Activated CD8-positive, alpha-beta T cell treated with anti-CD3 and anti-CD28 coated beads, Interleukin-2, amount 10 ng/mL, durations not matched to agents 7 days and 5 days (primary cell): ENCODE measurements at regions not wholly inside any gene's neighbourhood (a gene's known extent, or its start where the extent isn't known, plus 50 kb on each side); places are given as distances from the start of the nearest gene placed in this dataset.

ENCODE experiments used
- ATAC-seq: fragments of 150-1000 bp; cut with Tn5 transposase; one replicate; pipeline ENCODE4 v1.10.0; 2021; ENCODE audit warnings: moderate library complexity
- CTCF ChIA-PET: fragments of 350-600 bp; sonication (Branson Sonifier 250); formaldehyde crosslinking; loops from one replicate; lab custom pipeline; 2021; ENCODE audit warnings: antibody characterized with exemption; lab: Charles Lee
- POLR2A ChIA-PET: fragments of 350-600 bp; sonication (Branson Sonifier 250); formaldehyde crosslinking; loops from one replicate; lab custom pipeline; 2021; ENCODE audit warnings: antibody characterized with exemption; lab: Charles Lee
- DNase-seq: peaks from one replicate; pipeline ENCODE4 v3.0.0-alpha.2; 2020
- H3K27ac Mint-ChIP-seq: one replicate; pipeline ENCODE4 v1.8.0; 2021; ENCODE audit warnings: mild to moderate bottlenecking, mixed read lengths
- H3K27me3 Mint-ChIP-seq: one replicate; pipeline ENCODE4 v1.8.0; 2021; ENCODE audit warnings: low read depth, mixed read lengths
- H3K36me3 Mint-ChIP-seq: one replicate; pipeline ENCODE4 v1.8.0; 2021; ENCODE audit warnings: low read depth, mixed read lengths
- H3K4me1 Mint-ChIP-seq: one replicate; pipeline ENCODE4 v1.8.0; 2021; ENCODE audit warnings: low read depth, mixed read lengths
- H3K4me3 Mint-ChIP-seq: one replicate; pipeline ENCODE4 v1.8.0; 2021; ENCODE audit warnings: mild to moderate bottlenecking, mixed read lengths
- H3K9me3 Mint-ChIP-seq: one replicate; pipeline ENCODE4 v1.8.0; 2022; ENCODE audit warnings: mixed read lengths; ENCODE audit not compliant: insufficient read depth

- no peak for ATAC-seq
Observed at GRCh38 chr18:79614211-79614955, 65.2 kb upstream of the CTDP1 start.

GRCh38 chr18:79615091-79615490 is 64.5 kb upstream of the CTDP1 start:
- no peak overlapping the region for H3K27ac Mint-ChIP-seq
- DNase-seq (no peak), ATAC-seq (no peak)
- ChIA-PET POLR2A (no interaction called here), CTCF (interaction anchor here (1.5 kb wide), 1 partner anchor 234 kb away, joined by 4 read pairs; no protein-coding TSS in a partner anchor)
- H3K4me3 Mint-ChIP-seq: no peak overlapping the region
- H3K4me1 Mint-ChIP-seq: no peaks in the 10 kb centered on the region
- H3K9me3 Mint-ChIP-seq: no peaks in the 10 kb centered on the region
- no peaks in the 10 kb centered on the region for H3K36me3 Mint-ChIP-seq
- H3K27me3 Mint-ChIP-seq: no peaks in the 10 kb centered on the region

More at GRCh38 chr18:79614211-79614955, 65.2 kb upstream of the CTDP1 start:
- Mint-ChIP-seq H3K4me1 (no peaks in the 10 kb centered on the region), H3K27ac (no peak overlapping the region), H3K27me3 (no peaks in the 10 kb centered on the region), H3K9me3 (no peaks in the 10 kb centered on the region), H3K4me3 (no peak overlapping the region), H3K36me3 (no peaks in the 10 kb centered on the region)
- no peak for DNase-seq
- ChIA-PET POLR2A (no interaction called here), CTCF (interaction anchor here (1.5 kb wide), 1 partner anchor 233 kb away, joined by 4 read pairs; no protein-coding TSS in a partner anchor)

DNA sequence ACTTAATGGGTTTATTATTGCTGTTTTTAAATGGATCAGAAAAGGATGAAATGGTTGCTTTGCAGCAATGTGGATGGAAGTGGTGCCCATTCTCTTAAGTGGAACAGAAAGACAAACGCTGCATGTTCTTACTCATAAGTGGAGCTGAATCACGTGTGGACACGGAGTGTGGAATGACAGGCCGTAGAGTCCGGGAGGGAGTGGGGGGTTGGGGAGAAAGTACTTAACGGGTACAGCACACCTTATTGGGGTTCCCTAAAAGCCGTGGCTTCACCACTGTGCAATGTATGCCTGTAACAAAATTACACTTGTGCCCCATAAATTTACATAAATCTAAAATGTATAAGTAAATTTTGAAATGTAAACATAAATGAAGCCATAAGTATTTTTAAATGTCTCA is 64.0 kb upstream of the CTDP1 start:
- CTCF ChIA-PET: interaction anchor here (1.5 kb wide), 1 partner anchor 234 kb away, joined by 4 read pairs; no protein-coding TSS in a partner anchor
- H3K4me3 Mint-ChIP-seq: no peak overlapping the region

DNA sequence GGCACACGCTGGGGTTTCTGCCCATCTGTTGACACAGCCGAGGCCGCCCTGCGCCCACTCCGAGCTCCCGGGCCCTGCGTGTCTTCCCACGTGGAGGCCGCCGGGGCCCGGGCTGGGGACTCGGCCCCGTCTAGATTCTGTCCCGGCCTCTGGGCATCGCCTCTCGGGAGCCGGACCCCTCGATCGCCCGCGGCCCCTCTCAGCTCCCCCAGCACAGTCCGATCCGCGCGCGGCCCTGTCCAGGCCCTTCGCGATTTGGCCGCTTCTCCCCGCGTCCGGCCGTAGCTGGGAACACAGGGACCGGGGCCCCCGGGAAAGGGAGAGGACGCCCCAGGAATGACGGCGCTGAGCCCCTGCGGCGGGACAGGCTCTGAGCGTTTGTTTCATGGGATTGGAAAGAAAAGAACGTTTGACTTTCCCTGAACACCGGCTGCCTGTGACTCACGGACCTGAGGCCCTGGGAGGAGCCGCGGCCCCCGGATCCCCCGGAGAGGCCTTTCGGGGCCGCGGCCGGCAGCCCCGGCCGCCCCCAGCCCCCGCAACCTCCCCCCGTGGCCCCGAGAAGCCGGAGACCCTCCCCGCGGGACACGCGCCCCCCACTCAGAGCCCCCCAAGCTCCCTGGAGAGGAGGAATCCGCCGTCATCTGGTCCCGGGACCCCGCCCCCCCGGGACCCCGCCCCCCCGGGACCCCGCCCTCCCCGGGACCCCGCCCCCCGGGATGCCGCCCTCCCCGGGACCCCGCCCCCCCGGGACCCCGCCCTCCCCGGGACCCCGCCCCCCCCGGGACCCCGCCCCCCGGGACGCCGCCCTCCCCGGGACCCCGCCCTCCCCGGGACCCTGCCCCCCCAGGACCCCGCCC is 62.7 kb upstream of the CTDP1 start:
- CTCF ChIA-PET: no interaction called here
- ATAC-seq: no peak
- Mint-ChIP-seq H3K36me3 (no peaks in the 10 kb centered on the region), H3K27ac (no peak overlapping the region), H3K4me1 (no peaks in the 10 kb centered on the region), H3K4me3 (no peak overlapping the region), H3K27me3 (no peaks in the 10 kb centered on the region), H3K9me3 (no peaks in the 10 kb centered on the region)
- POLR2A ChIA-PET: no interaction called here
- no peak for DNase-seq

More for the DNA sequence above, 64.0 kb upstream of the CTDP1 start:
- H3K27ac Mint-ChIP-seq: no peak overlapping the region
- H3K36me3 Mint-ChIP-seq: no peaks in the 10 kb centered on the region
- POLR2A ChIA-PET: no interaction called here
- DNase-seq (no peak), ATAC-seq (no peak)
- H3K9me3 Mint-ChIP-seq: no peaks in the 10 kb centered on the region
- H3K27me3 Mint-ChIP-seq: no peaks in the 10 kb centered on the region
- H3K4me1 Mint-ChIP-seq: no peaks in the 10 kb centered on the region

DNA sequence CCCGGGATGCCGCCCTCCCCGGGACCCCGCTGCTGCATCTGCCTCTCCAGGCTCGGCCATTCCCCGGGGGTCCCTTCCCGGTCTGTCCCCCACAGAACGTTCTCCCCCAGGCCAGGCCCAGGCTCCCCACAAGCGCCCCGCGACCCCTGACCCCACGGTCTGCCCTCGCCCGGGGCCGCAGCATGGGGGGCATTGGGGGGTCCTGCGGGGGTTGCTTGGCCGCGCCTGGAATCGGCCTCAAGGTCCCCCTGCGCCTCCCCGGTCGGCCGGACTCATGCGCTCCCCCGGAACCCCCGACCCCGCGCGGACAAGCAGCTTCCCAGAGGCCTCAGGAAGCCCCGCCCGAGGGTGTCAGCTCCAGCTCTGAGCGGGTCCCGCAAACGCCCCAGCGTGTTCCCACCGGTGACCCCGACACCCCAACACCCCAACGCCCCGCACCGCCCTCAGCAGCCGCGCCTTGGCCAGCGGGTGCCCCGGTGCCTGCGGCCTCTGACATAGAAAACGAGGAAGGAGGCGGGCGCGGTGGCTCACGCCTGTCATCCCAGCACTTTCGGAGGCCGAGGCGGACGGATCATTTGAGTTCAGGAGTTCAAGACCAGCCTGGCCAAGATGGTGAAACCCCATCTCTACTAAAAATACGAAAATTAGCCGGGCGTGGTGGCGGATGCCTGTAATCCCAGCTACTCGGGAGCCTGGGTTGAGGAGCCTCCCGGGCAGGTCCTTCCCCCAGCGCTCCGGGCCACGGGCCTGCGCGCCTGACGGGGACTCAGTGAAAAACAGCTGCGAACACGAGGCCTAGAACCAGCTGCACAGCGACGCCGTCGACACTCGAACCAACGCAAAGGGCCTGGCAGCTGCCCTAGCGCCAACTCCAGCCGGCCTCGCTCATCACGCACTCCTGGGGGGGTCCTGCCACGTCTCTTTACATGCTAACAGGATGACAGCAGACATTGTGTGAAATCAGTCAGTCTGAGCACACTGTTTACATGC is 61.8 kb upstream of the CTDP1 start:
- Mint-ChIP-seq H3K9me3 (no peaks in the 10 kb centered on the region), H3K27me3 (no peaks in the 10 kb centered on the region), H3K4me3 (no peak overlapping the region), H3K4me1 (no peaks in the 10 kb centered on the region), H3K27ac (no peak overlapping the region), H3K36me3 (no peaks in the 10 kb centered on the region)
- no peak for DNase-seq
- ATAC-seq: no peak
- ChIA-PET CTCF (no interaction called here), POLR2A (no interaction called here)

- Mint-ChIP-seq H3K27ac (no peak overlapping the region), H3K27me3 (peaks cover 5% of the 10 kb centered on the region), H3K9me3 (no peaks in the 10 kb centered on the region), H3K4me3 (no peak overlapping the region), H3K36me3 (no peaks in the 10 kb centered on the region), H3K4me1 (peaks cover 8% of the 10 kb centered on the region)
- no peak for ATAC-seq
- DNase-seq: no peak
- POLR2A ChIA-PET: no interaction called here
- CTCF ChIA-PET: no interaction called here
Observed at GRCh38 chr18:79620576-79621165, 58.9 kb upstream of the CTDP1 start.

DNA sequence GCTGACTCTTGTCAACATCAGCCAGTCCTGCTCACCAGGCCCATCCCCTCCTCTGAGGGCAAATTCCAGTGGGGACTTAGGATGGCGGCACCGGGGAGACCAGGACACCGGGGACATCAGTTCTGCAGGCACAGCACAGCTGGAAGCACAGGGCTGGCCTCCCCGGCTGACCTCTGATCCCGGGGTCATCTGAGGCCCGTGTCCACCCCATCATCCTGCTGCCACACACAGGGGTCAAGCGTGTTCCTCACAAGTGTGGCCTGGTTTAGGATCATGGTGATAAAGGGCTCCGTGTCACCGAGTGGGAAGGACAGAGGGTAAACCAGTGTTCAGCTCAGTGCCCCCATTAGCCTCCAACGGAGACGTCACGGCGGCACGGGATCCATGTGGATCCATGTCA is 58.1 kb upstream of the CTDP1 start:
- ChIA-PET CTCF (no interaction called here), POLR2A (no interaction called here)

GRCh38 chr18:79622004-79622403 is 57.6 kb upstream of the CTDP1 start:
- CTCF ChIA-PET: no interaction called here
- Mint-ChIP-seq H3K4me1 (peaks cover 8% of the 10 kb centered on the region), H3K27me3 (peaks cover 5% of the 10 kb centered on the region), H3K4me3 (no peak overlapping the region), H3K9me3 (no peaks in the 10 kb centered on the region), H3K27ac (no peak overlapping the region), H3K36me3 (no peaks in the 10 kb centered on the region)
- POLR2A ChIA-PET: no interaction called here
- DNase-seq: no peak
- ATAC-seq: no peak

More for the DNA sequence above, 58.1 kb upstream of the CTDP1 start:
- no peaks in the 10 kb centered on the region for H3K36me3 Mint-ChIP-seq
- no peak overlapping the region for H3K27ac Mint-ChIP-seq
- H3K9me3 Mint-ChIP-seq: no peaks in the 10 kb centered on the region
- H3K4me3 Mint-ChIP-seq: no peak overlapping the region
- peaks cover 5% of the 10 kb centered on the region for H3K27me3 Mint-ChIP-seq
- ATAC-seq (no peak), DNase-seq (no peak)
- peaks cover 8% of the 10 kb centered on the region for H3K4me1 Mint-ChIP-seq

- ChIA-PET CTCF (interaction anchor here (0.6 to 1.0 kb wide), 2 partner anchors 19 to 95 kb away, joined by 3 read pairs; no protein-coding TSS in a partner anchor), POLR2A (no interaction called here)
- H3K27ac Mint-ChIP-seq: no peak overlapping the region
- H3K4me1 Mint-ChIP-seq: peaks cover 8% of the 10 kb centered on the region
- no peak for DNase-seq
- peaks cover 5% of the 10 kb centered on the region for H3K27me3 Mint-ChIP-seq
- ATAC-seq: no peak
- H3K9me3 Mint-ChIP-seq: no peaks in the 10 kb centered on the region
- H3K4me3 Mint-ChIP-seq: no peak overlapping the region
- no peaks in the 10 kb centered on the region for H3K36me3 Mint-ChIP-seq
Observed at GRCh38 chr18:79624356-79625170, 55.0 kb upstream of the CTDP1 start.

GRCh38 chr18:79625195-79625923 is 54.2 kb upstream of the CTDP1 start:
- CTCF ChIA-PET: interaction anchor here (0.6 to 1.0 kb wide), 2 partner anchors 18 to 95 kb away, joined by 3 read pairs; no protein-coding TSS in a partner anchor
- H3K4me1 Mint-ChIP-seq: peaks cover 8% of the 10 kb centered on the region
- no peak for ATAC-seq
- H3K36me3 Mint-ChIP-seq: no peaks in the 10 kb centered on the region
- no peaks in the 10 kb centered on the region for H3K9me3 Mint-ChIP-seq
- H3K27ac Mint-ChIP-seq: no peak overlapping the region
- peaks cover 5% of the 10 kb centered on the region for H3K27me3 Mint-ChIP-seq
- POLR2A ChIA-PET: no interaction called here
- no peak overlapping the region for H3K4me3 Mint-ChIP-seq
- no peak for DNase-seq
